ENCODE measurements at regions not wholly inside any gene's neighbourhood (a gene's known extent, or its start where the extent isn't known, plus 50 kb on each side); places are given as distances from the start of the nearest gene placed in this dataset.
A peak's percentile ranks its signal among the peaks of the same experiment; 100 is the strongest.

GRCh38 chr13:71979616-71980015, 112.6 kb upstream of the DACH1 start:
- peak; percentile 41 for TF ChIP-seq CTCF (conservative IDR thresholded peaks at IDR 0.05)
- H3K27ac ChIP-seq: no peak overlapping the region

- no peak overlapping the region for H3K27ac ChIP-seq
- no peak for TF ChIP-seq CTCF (conservative IDR thresholded peaks at IDR 0.05)
Observed at GRCh38 chr13:71977028-71977427, 110.0 kb upstream of the DACH1 start.

GRCh38 chr13:71967990-71968389, 101.0 kb upstream of the DACH1 start:
- H3K27ac ChIP-seq: no peak overlapping the region
- no peak for TF ChIP-seq CTCF (conservative IDR thresholded peaks at IDR 0.05)

GRCh38 chr13:71964491-71965100, 97.6 kb upstream of the DACH1 start:
- no peak for TF ChIP-seq CTCF (conservative IDR thresholded peaks at IDR 0.05)
- H3K27ac ChIP-seq: no peak overlapping the region

DNA sequence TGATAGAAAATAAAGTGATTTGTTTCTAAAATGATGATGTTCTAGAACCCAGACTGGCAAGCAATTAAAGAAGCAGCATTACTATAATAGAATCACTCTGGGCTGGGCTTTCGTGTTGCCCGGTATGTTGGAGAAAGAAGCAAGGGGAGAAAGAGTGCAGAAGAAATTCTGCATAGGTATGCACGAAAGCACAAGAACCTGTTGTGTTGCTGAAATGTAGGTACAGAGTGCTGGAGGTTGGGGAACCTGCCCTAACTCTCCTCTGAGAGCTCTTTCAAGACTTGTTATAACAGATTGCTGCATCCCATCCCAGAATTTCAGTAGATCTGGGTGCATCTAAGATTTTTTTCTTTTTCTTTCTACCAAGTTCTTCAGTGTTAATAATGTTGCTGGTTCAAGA, 95.7 kb upstream of the DACH1 start:
- H3K27ac ChIP-seq: no peak overlapping the region
- TF ChIP-seq CTCF (conservative IDR thresholded peaks at IDR 0.05): no peak

- H3K27ac ChIP-seq: no peak overlapping the region
- no peak for TF ChIP-seq CTCF (conservative IDR thresholded peaks at IDR 0.05)
Observed at GRCh38 chr13:71962126-71962525, 95.1 kb upstream of the DACH1 start.

DNA sequence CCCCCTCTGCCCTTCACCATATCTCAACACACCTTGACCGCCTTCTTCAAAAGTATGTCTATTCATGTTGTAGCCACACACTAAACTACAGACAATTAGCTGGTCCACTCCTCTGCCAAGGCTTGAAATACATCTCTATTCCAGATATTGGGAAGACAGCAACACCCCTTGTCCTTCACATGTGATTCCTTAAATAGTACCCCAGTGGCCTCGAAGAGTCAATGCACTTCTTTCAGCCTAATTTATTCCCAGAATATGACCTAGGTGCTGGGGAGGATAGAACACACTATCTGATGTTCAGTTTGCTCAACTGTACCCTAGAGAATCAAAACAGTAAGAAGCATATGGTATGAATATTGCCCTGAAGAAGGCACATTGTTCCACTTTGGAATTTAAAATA, 82.4 kb upstream of the DACH1 start:
- H3K27ac ChIP-seq: no peak overlapping the region
- no peak for TF ChIP-seq CTCF (conservative IDR thresholded peaks at IDR 0.05)
